H1 (cell line): ENCODE measurements at regions not wholly inside any gene's neighbourhood (a gene's known extent, or its start where the extent isn't known, plus 50 kb on each side); places are given as distances from the start of the nearest gene placed in this dataset.

Experiments
- BRCA1 ChIP-seq: IDR thresholded peaks from 2 replicates; pipeline ENCODE4 v1.6.1; 2012; ENCODE audit warnings: low read depth, low read length, improper control_type of control experiment
- CHD2 ChIP-seq: IDR thresholded peaks from 2 replicates; pipeline ENCODE4 v1.6.1; 2012; ENCODE audit warnings: low read length, improper control_type of control experiment
- SP1 ChIP-seq: IDR thresholded peaks from 2 replicates; pipeline ENCODE4 v1.6.1; 2011; ENCODE audit warnings: low read depth, low read length
- TF ChIP-seq, protein P1 (sequence below): fragments of 300-600 bp; sonication (generic); IDR thresholded peaks from 2 replicates; pipeline ENCODE4 v1.7.1; 2012; ENCODE audit warnings: low read length, moderate library complexity, mild to moderate bottlenecking, inconsistent platforms; ENCODE audit not compliant: insufficient replicate concordance

DNA sequence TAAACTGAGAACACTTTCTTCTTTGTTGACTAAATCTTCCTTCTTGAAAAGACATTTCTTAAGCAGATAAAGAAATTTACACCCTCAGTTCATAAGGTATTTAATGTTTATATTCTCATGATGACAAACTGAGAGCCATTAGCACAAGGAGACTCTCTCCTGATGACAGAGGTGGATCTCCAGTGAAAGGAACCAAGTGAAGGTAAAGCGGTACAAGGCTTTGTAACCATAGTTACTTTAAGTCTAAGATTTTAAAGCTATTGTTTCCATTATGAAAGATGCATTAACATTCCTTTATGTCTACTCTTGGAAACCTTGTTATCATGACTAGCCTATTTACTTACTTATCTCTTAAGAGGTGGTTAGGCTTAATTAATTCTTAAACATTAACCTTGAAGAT is 737.1 kb downstream of the MECOM start (continued):
- TF ChIP-seq, protein P1, sequence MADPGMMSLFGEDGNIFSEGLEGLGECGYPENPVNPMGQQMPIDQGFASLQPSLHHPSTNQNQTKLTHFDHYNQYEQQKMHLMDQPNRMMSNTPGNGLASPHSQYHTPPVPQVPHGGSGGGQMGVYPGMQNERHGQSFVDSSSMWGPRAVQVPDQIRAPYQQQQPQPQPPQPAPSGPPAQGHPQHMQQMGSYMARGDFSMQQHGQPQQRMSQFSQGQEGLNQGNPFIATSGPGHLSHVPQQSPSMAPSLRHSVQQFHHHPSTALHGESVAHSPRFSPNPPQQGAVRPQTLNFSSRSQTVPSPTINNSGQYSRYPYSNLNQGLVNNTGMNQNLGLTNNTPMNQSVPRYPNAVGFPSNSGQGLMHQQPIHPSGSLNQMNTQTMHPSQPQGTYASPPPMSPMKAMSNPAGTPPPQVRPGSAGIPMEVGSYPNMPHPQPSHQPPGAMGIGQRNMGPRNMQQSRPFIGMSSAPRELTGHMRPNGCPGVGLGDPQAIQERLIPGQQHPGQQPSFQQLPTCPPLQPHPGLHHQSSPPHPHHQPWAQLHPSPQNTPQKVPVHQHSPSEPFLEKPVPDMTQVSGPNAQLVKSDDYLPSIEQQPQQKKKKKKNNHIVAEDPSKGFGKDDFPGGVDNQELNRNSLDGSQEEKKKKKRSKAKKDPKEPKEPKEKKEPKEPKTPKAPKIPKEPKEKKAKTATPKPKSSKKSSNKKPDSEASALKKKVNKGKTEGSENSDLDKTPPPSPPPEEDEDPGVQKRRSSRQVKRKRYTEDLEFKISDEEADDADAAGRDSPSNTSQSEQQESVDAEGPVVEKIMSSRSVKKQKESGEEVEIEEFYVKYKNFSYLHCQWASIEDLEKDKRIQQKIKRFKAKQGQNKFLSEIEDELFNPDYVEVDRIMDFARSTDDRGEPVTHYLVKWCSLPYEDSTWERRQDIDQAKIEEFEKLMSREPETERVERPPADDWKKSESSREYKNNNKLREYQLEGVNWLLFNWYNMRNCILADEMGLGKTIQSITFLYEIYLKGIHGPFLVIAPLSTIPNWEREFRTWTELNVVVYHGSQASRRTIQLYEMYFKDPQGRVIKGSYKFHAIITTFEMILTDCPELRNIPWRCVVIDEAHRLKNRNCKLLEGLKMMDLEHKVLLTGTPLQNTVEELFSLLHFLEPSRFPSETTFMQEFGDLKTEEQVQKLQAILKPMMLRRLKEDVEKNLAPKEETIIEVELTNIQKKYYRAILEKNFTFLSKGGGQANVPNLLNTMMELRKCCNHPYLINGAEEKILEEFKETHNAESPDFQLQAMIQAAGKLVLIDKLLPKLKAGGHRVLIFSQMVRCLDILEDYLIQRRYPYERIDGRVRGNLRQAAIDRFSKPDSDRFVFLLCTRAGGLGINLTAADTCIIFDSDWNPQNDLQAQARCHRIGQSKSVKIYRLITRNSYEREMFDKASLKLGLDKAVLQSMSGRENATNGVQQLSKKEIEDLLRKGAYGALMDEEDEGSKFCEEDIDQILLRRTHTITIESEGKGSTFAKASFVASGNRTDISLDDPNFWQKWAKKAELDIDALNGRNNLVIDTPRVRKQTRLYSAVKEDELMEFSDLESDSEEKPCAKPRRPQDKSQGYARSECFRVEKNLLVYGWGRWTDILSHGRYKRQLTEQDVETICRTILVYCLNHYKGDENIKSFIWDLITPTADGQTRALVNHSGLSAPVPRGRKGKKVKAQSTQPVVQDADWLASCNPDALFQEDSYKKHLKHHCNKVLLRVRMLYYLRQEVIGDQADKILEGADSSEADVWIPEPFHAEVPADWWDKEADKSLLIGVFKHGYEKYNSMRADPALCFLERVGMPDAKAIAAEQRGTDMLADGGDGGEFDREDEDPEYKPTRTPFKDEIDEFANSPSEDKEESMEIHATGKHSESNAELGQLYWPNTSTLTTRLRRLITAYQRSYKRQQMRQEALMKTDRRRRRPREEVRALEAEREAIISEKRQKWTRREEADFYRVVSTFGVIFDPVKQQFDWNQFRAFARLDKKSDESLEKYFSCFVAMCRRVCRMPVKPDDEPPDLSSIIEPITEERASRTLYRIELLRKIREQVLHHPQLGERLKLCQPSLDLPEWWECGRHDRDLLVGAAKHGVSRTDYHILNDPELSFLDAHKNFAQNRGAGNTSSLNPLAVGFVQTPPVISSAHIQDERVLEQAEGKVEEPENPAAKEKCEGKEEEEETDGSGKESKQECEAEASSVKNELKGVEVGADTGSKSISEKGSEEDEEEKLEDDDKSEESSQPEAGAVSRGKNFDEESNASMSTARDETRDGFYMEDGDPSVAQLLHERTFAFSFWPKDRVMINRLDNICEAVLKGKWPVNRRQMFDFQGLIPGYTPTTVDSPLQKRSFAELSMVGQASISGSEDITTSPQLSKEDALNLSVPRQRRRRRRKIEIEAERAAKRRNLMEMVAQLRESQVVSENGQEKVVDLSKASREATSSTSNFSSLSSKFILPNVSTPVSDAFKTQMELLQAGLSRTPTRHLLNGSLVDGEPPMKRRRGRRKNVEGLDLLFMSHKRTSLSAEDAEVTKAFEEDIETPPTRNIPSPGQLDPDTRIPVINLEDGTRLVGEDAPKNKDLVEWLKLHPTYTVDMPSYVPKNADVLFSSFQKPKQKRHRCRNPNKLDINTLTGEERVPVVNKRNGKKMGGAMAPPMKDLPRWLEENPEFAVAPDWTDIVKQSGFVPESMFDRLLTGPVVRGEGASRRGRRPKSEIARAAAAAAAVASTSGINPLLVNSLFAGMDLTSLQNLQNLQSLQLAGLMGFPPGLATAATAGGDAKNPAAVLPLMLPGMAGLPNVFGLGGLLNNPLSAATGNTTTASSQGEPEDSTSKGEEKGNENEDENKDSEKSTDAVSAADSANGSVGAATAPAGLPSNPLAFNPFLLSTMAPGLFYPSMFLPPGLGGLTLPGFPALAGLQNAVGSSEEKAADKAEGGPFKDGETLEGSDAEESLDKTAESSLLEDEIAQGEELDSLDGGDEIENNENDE = no peak
- TF ChIP-seq BRCA1 = no peak
- TF ChIP-seq SP1 = no peak
- TF ChIP-seq CHD2 = no peak
